ENCODE measurements at regions not wholly inside any gene's neighbourhood (a gene's known extent, or its start where the extent isn't known, plus 50 kb on each side); places are given as distances from the start of the nearest gene placed in this dataset.

GRCh38 chr9:29241320-29241719 lies 1668.0 kb upstream of the C9orf72 start:
- BruUV-seq (replicated peaks), result no TSS peak
- Histone ChIP-seq H3K4me1 (ENCODE audit: insufficient read depth, low read length) (no peaks in the 10 kb centered on the region), H3K4me3 (replicated peaks in 1 of 3; ENCODE audit: insufficient read depth in 1 of 3, low read depth in 2 of 3, low read length in 3 of 3) (no peak overlapping the region), H3K79me2 (ENCODE audit: insufficient read depth, low read length) (no peaks in the 10 kb centered on the region), H3K4me2 (ENCODE audit: low read depth, low read length) (no peak overlapping the region), H3K9ac (ENCODE audit: insufficient read depth, low read depth, low read length) (no peak overlapping the region), H3K27ac (ENCODE audit: extremely low read length, insufficient read depth, low read length) (no peak overlapping the region), H4K20me1 (ENCODE audit: insufficient read depth, low read length) (no peaks in the 10 kb centered on the region), H3K36me3 (replicated peaks in 1 of 2; ENCODE audit: control insufficient read depth in 1 of 2, insufficient read depth in 2 of 2, low read length in 2 of 2) (no peaks in the 10 kb centered on the region), H3K27me3 (ENCODE audit: control insufficient read depth in 1 of 2, insufficient read depth in 2 of 2, low read length in 2 of 2) (no peaks in the 10 kb centered on the region), H3K9me3 (ENCODE audit: low read length) (no peaks in the 10 kb centered on the region), H2AFZ (ENCODE audit: low read length) (no peak overlapping the region)
- FAIRE-seq (no peak), ATAC-seq (no peak), DNase-seq (ENCODE audit: low spot score) (no peak)
- 5% methylated on average over 1 of the region's 1 CpG for WGBS (ENCODE audit: low lambda C conversion rate)
- TF ChIP-seq YEATS4 (CRISPR knock-in tag; IDR thresholded peaks at IDR 0.05; ENCODE audit: borderline replicate concordance) (no peak), ZNF709 (CRISPR knock-in tag; IDR thresholded peaks at IDR 0.05) (no peak), ZNF331 (CRISPR knock-in tag; IDR thresholded peaks at IDR 0.05) (no peak), ARNTL (CRISPR knock-in tag; IDR thresholded peaks at IDR 0.05) (no peak), FOSL2 (CRISPR knock-in tag; IDR thresholded peaks at IDR 0.05) (no peak), ZNF580 (CRISPR knock-in tag; IDR thresholded peaks at IDR 0.05; ENCODE audit: borderline replicate concordance, low read depth) (no peak), ZNF121 (CRISPR knock-in tag; IDR thresholded peaks at IDR 0.05) (no peak), ZNF749 (CRISPR knock-in tag; IDR thresholded peaks at IDR 0.05; ENCODE audit: borderline replicate concordance) (no peak)
- ChIA-PET CTCF (ENCODE audit: low intra/inter-chr PET ratio, low total read pairs) (no interaction called here), POLR2A (no interaction called here)
- intact Hi-C loops (cut with micrococcal nuclease; ENCODE audit: unreplicated experiment), result no loop called here
- in situ Hi-C loops (cut with HindIII; ENCODE audit: extremely low pct_ligation_motif_present, low pct_unique_long_range_greater_than_20kb), result no loop called here

GRCh38 chr9:29245351-29245750 lies 1672.1 kb upstream of the C9orf72 start:
- H3K4me3 ChIP-seq (replicated peaks in 1 of 3; ENCODE audit: insufficient read depth in 1 of 3, low read depth in 2 of 3, low read length in 3 of 3), result no peak overlapping the region
- H3K79me2 ChIP-seq (ENCODE audit: insufficient read depth, low read length), result no peaks in the 10 kb centered on the region
- H3K4me2 ChIP-seq (ENCODE audit: low read depth, low read length), result no peak overlapping the region
- ChIA-PET POLR2A (no interaction called here), CTCF (ENCODE audit: low intra/inter-chr PET ratio, low total read pairs) (no interaction called here)
- H3K4me1 ChIP-seq (ENCODE audit: insufficient read depth, low read length), result no peaks in the 10 kb centered on the region
- H3K27me3 ChIP-seq (ENCODE audit: control insufficient read depth in 1 of 2, insufficient read depth in 2 of 2, low read length in 2 of 2), result no peaks in the 10 kb centered on the region
- H2AFZ ChIP-seq (ENCODE audit: low read length), result no peak overlapping the region
- BruUV-seq (replicated peaks), result no TSS peak
- DNase-seq (ENCODE audit: low spot score) (no peak), FAIRE-seq (no peak), ATAC-seq (no peak)
- H3K9ac ChIP-seq (ENCODE audit: insufficient read depth, low read depth, low read length), result no peak overlapping the region
- no peaks in the 10 kb centered on the region for H3K36me3 ChIP-seq (replicated peaks in 1 of 2; ENCODE audit: control insufficient read depth in 1 of 2, insufficient read depth in 2 of 2, low read length in 2 of 2)
- no peaks in the 10 kb centered on the region for H3K9me3 ChIP-seq (ENCODE audit: low read length)
- WGBS (ENCODE audit: low lambda C conversion rate), result 63% methylated on average over 4 of the region's 4 CpGs
- intact Hi-C loops (cut with micrococcal nuclease; ENCODE audit: unreplicated experiment), result no loop called here
- H4K20me1 ChIP-seq (ENCODE audit: insufficient read depth, low read length), result no peaks in the 10 kb centered on the region
- H3K27ac ChIP-seq (ENCODE audit: extremely low read length, insufficient read depth, low read length), result no peak overlapping the region
- in situ Hi-C loops (cut with HindIII; ENCODE audit: extremely low pct_ligation_motif_present, low pct_unique_long_range_greater_than_20kb), result no loop called here
- TF ChIP-seq ZNF589 (CRISPR knock-in tag; conservative IDR thresholded peaks at IDR 0.05) (no peak), KLF12 (CRISPR knock-in tag; IDR thresholded peaks at IDR 0.05; ENCODE audit: borderline replicate concordance) (no peak), NR2C2 (CRISPR knock-in tag; IDR thresholded peaks at IDR 0.05; ENCODE audit: borderline replicate concordance) (no peak), ZBTB21 (CRISPR knock-in tag; IDR thresholded peaks at IDR 0.05) (no peak), NFAT5 (CRISPR knock-in tag; IDR thresholded peaks at IDR 0.05) (no peak), ZNF503 (CRISPR knock-in tag; IDR thresholded peaks at IDR 0.05) (no peak)
